PFSK-1 (cell line): ENCODE measurements at regions not wholly inside any gene's neighbourhood (a gene's known extent, or its start where the extent isn't known, plus 50 kb on each side); places are given as distances from the start of the nearest gene placed in this dataset.

Source experiments
- POLR2AphosphoS5 ChIP-seq: IDR thresholded peaks from 2 replicates; pipeline ENCODE4 v1.6.1; 2012; ENCODE audit warnings: low read depth, mild to moderate bottlenecking, control low read depth, low read length, moderate library complexity
- SIN3A ChIP-seq: IDR thresholded peaks from 2 replicates; pipeline ENCODE4 v1.6.1; 2012; ENCODE audit warnings: mild to moderate bottlenecking, low read length, moderate library complexity, borderline replicate concordance; ENCODE audit not compliant: insufficient read depth
- TAF1 ChIP-seq: IDR thresholded peaks from 2 replicates; pipeline ENCODE4 v1.6.1; 2012; ENCODE audit warnings: low read length, control low read depth, borderline replicate concordance; ENCODE audit not compliant: insufficient read depth

DNA sequence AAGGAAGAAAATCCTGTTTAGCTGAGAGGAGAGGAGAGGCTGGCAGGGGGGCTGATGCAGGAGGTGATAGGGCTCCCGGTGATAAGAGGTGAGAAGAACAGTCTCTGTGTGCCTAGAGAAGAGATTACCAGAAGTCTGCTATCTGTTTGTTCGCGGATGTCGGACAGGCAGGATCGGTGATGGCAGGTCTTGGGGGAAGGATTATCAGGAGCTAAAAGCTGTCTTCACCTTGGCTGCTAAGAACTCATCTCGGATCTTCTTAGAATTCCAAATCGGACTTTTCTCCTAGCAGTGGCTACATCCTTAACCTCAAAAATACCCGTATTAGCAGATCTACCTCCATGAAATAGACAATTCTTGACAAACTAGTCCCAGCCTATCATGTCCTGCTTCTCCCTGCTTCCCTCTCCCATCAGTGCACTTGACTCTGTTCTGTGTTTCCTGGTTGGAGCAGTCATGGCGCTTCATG, 282.1 kb upstream of the TRIB2 start:
- TF ChIP-seq SIN3A (no peak), POLR2AphosphoS5 (no peak), TAF1 (no peak)
